ENCODE measurements at regions not wholly inside any gene's neighbourhood (a gene's known extent, or its start where the extent isn't known, plus 50 kb on each side); places are given as distances from the start of the nearest gene placed in this dataset.

- Histone ChIP-seq H3K4me1 (ENCODE audit: low read length) (no peaks in the 10 kb centered on the region), H3K27me3 (replicated peaks; ENCODE audit: insufficient read depth, low read length) (peaks cover 14% of the 10 kb centered on the region), H2AFZ (ENCODE audit: low read length) (no peak overlapping the region), H3K9me2 (replicated peaks; ENCODE audit: insufficient read depth, low read length) (no peaks in the 10 kb centered on the region), H4K20me1 (ENCODE audit: insufficient read depth, low read length) (no peaks in the 10 kb centered on the region), H3K36me3 (replicated peaks; ENCODE audit: insufficient read depth, low read length) (no peaks in the 10 kb centered on the region), H3K9ac (ENCODE audit: low read length) (no peak overlapping the region), H3F3A (ENCODE audit: insufficient read depth, low read length) (no peaks in the 10 kb centered on the region), H3K4me2 (ENCODE audit: low read depth, low read length) (no peak overlapping the region), H3K79me2 (ENCODE audit: low read length) (no peaks in the 10 kb centered on the region), H3K4me3 (ENCODE audit: low read length) (no peak overlapping the region), H3K27ac (ENCODE audit: low read length) (no peak overlapping the region), H3K9me3 (replicated peaks; ENCODE audit: insufficient read depth, low read length) (no peaks in the 10 kb centered on the region)
- no peak for DNase-seq
- TF ChIP-seq EZH2 (optimal IDR thresholded peaks at IDR 0.05; ENCODE audit: low read depth, low read length) (no peak), CTCF (IDR thresholded peaks at IDR 0.05; ENCODE audit: low read length) (no peak), EZH2phosphoT487 (IDR thresholded peaks at IDR 0.05; ENCODE audit: low read length) (no peak)
Measured at GRCh38 chr22:23512721-23513120, 67.4 kb downstream of the IGLL1 start.

- Histone ChIP-seq H3K27me3 (replicated peaks; ENCODE audit: insufficient read depth, low read length) (peaks cover 18% of the 10 kb centered on the region), H4K20me1 (ENCODE audit: insufficient read depth, low read length) (no peaks in the 10 kb centered on the region), H3K9ac (ENCODE audit: low read length) (no peak overlapping the region), H3K4me1 (ENCODE audit: low read length) (no peaks in the 10 kb centered on the region), H3F3A (ENCODE audit: insufficient read depth, low read length) (no peaks in the 10 kb centered on the region), H3K79me2 (ENCODE audit: low read length) (no peaks in the 10 kb centered on the region), H2AFZ (ENCODE audit: low read length) (no peak overlapping the region), H3K9me2 (replicated peaks; ENCODE audit: insufficient read depth, low read length) (no peaks in the 10 kb centered on the region), H3K36me3 (replicated peaks; ENCODE audit: insufficient read depth, low read length) (no peaks in the 10 kb centered on the region), H3K4me3 (ENCODE audit: low read length) (no peak overlapping the region), H3K27ac (ENCODE audit: low read length) (no peak overlapping the region), H3K9me3 (replicated peaks; ENCODE audit: insufficient read depth, low read length) (no peaks in the 10 kb centered on the region), H3K4me2 (ENCODE audit: low read depth, low read length) (no peak overlapping the region)
- TF ChIP-seq CTCF (IDR thresholded peaks at IDR 0.05; ENCODE audit: low read length) (no peak), EZH2phosphoT487 (IDR thresholded peaks at IDR 0.05; ENCODE audit: low read length) (no peak), EZH2 (optimal IDR thresholded peaks at IDR 0.05; ENCODE audit: low read depth, low read length) (no peak)
- no peak for DNase-seq
Measured at GRCh38 chr22:23512348-23512705, 67.8 kb downstream of the IGLL1 start.

DNA sequence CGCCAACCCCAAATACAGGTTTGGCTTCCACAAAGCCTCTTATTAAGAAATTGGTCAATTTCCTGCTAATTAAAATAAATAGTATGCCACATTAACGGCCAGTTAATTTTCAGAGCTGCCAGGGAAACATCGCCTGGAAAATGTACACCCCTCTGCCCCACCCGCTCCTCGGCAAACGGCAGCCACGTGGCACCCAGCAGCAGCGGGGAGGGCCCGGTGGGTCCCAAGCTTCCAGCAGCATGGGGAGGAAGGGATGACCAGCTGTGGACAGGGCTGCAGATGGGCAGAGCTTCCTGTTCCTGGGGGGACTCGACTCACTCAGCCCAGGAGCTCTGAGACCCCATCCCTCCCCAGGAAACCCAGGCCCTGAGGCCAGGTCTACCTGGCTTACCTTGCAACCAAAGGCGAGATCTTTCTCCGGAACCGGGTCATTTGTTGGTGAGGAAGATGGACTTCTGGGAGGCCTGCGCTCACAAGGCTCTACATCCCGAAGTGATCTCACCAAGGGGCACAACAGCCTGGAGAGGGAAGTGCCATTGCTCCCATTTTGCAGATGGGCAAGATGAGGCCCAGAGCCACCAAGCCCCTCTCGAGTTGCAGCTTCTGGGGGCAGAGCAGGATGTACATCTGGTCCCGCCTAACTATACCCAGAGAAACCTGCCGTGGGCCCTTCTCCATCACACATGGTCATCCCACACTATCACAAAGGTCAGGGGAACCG lies 68.3 kb downstream of the IGLL1 start:
- Histone ChIP-seq H3K4me2 (ENCODE audit: low read depth, low read length) (no peak overlapping the region), H3K9me2 (replicated peaks; ENCODE audit: insufficient read depth, low read length) (no peaks in the 10 kb centered on the region), H3K9ac (ENCODE audit: low read length) (no peak overlapping the region), H2AFZ (ENCODE audit: low read length) (no peak overlapping the region), H3K9me3 (replicated peaks; ENCODE audit: insufficient read depth, low read length) (no peaks in the 10 kb centered on the region), H3K4me1 (ENCODE audit: low read length) (no peaks in the 10 kb centered on the region), H3K27me3 (replicated peaks; ENCODE audit: insufficient read depth, low read length) (peaks cover 18% of the 10 kb centered on the region), H3K36me3 (replicated peaks; ENCODE audit: insufficient read depth, low read length) (no peaks in the 10 kb centered on the region), H3F3A (ENCODE audit: insufficient read depth, low read length) (no peaks in the 10 kb centered on the region), H3K27ac (ENCODE audit: low read length) (no peak overlapping the region), H3K79me2 (ENCODE audit: low read length) (no peaks in the 10 kb centered on the region), H4K20me1 (ENCODE audit: insufficient read depth, low read length) (no peaks in the 10 kb centered on the region), H3K4me3 (ENCODE audit: low read length) (no peak overlapping the region)
- no peak for TF ChIP-seq CTCF (IDR thresholded peaks at IDR 0.05; ENCODE audit: low read length)
- no peak for TF ChIP-seq EZH2 (optimal IDR thresholded peaks at IDR 0.05; ENCODE audit: low read depth, low read length)
- no peak for TF ChIP-seq EZH2phosphoT487 (IDR thresholded peaks at IDR 0.05; ENCODE audit: low read length)
- DNase-seq = no peak
